Breast epithelium (tissue), 4 donors: ENCODE measurements at regions not wholly inside any gene's neighbourhood (a gene's known extent, or its start where the extent isn't known, plus 50 kb on each side); places are given as distances from the start of the nearest gene placed in this dataset.

ENCODE experiments used
- DNase-seq, 2 donors: peaks; one replicate each; pipeline ENCODE4 v3.0.0-alpha.2; 2019; ENCODE audit warnings: low spot score in 2 of 2
- H3K27ac ChIP-seq, 2 donors: fragments of 200-600 bp; sonication (generic) in 1 of 2; one replicate each; pipeline ENCODE4 v1.5.1; 2016 to 2019; ENCODE audit warnings: mild to moderate bottlenecking in 1 of 2
- H3K27me3 ChIP-seq, 2 donors: fragments of 200-600 bp; sonication (generic) in 1 of 2; one replicate each; pipeline versions ENCODE4 v1.5.1 to v1.6.0; 2017 to 2019; ENCODE audit warnings: control low read depth in 1 of 2, mild to moderate bottlenecking in 1 of 2
- H3K36me3 ChIP-seq: fragments of 200-600 bp; one replicate; pipeline ENCODE4 v1.5.1; 2019
- H3K4me1 ChIP-seq, 2 donors: fragments of 200-600 bp; sonication (generic); one replicate each; pipeline ENCODE4 v1.5.1; 2016 to 2019; ENCODE audit warnings: control low read depth in 1 of 2
- H3K4me3 ChIP-seq, 3 donors: fragments of 200-600 bp; sonication (generic); 1 replicate in 2 of 3; 2 replicates in 1 of 3; pipeline ENCODE4 v1.5.1; 2016 to 2019; ENCODE audit warnings: mild to moderate bottlenecking in 3 of 3, moderate library complexity in 2 of 3
- H3K9me3 ChIP-seq, 2 donors: fragments of 200-600 bp; sonication (generic) in 1 of 2; one replicate each; pipeline ENCODE4 v1.5.1; 2016 to 2019; ENCODE audit warnings: control low read depth in 1 of 2
- CTCF ChIP-seq, 3 donors: fragments of 450-650 bp; IDR thresholded peaks; one replicate each; pipeline ENCODE4 v1.5.1; 2016 to 2017; ENCODE audit warnings: antibody characterized with exemption in 3 of 3, mild to moderate bottlenecking in 3 of 3, moderate library complexity in 3 of 3
- POLR2A ChIP-seq: fragments of 450-650 bp; IDR thresholded peaks from one replicate; pipeline ENCODE4 v1.6.1; 2016; ENCODE audit warnings: antibody characterized with exemption, mild to moderate bottlenecking, moderate library complexity
- POLR2AphosphoS5 ChIP-seq, 3 donors: sonication (generic); formaldehyde crosslinking; IDR thresholded peaks; one replicate each; pipeline ENCODE4 v1.6.1; 2017; ENCODE audit warnings: antibody characterized with exemption in 3 of 3
- intact Hi-C: fragments of 100-400 bp; cut with DNase I; formaldehyde crosslinking; loops from one replicate; pipeline ENCODE4 v1.15.1; 2023; ENCODE audit warnings: low total_unique reads

GRCh38 chr21:32209580-32209979, 69.3 kb downstream of the MIS18A start:
- intact Hi-C loops = no loop called here

GRCh38 chr21:32207406-32207716, 71.5 kb downstream of the MIS18A start:
- DNase-seq = no peak
- TF ChIP-seq POLR2AphosphoS5 (IDR thresholded peaks at IDR 0.05) (no peak), POLR2A (no peak), CTCF (IDR thresholded peaks at IDR 0.05) (no peak)
- H3K27me3 ChIP-seq = no peaks in the 10 kb centered on the region

More at GRCh38 chr21:32209580-32209979, 69.3 kb downstream of the MIS18A start:
- H3K9me3 ChIP-seq = no peaks in the 10 kb centered on the region
- H3K27me3 ChIP-seq = no peaks in the 10 kb centered on the region
- H3K27ac ChIP-seq = no peak overlapping the region
- DNase-seq = no peak
- H3K36me3 ChIP-seq = no peaks in the 10 kb centered on the region
- no peak overlapping the region for H3K4me3 ChIP-seq
- H3K4me1 ChIP-seq = no peaks in the 10 kb centered on the region
- no peak for TF ChIP-seq CTCF (IDR thresholded peaks at IDR 0.05)
- no peak for TF ChIP-seq POLR2A
- TF ChIP-seq POLR2AphosphoS5 (IDR thresholded peaks at IDR 0.05) = no peak

GRCh38 chr21:32206631-32207405, 72.0 kb downstream of the MIS18A start:
- no peak for DNase-seq
- no peaks in the 10 kb centered on the region for H3K36me3 ChIP-seq
- H3K27ac ChIP-seq = no peak overlapping the region
- intact Hi-C loops = no loop called here
- H3K4me1 ChIP-seq = no peaks in the 10 kb centered on the region
- H3K27me3 ChIP-seq = no peaks in the 10 kb centered on the region
- TF ChIP-seq POLR2AphosphoS5 (IDR thresholded peaks at IDR 0.05) (no peak), CTCF (IDR thresholded peaks at IDR 0.05) (no peak), POLR2A (no peak)
- no peak overlapping the region for H3K4me3 ChIP-seq
- H3K9me3 ChIP-seq = no peaks in the 10 kb centered on the region

More at GRCh38 chr21:32207406-32207716, 71.5 kb downstream of the MIS18A start:
- H3K36me3 ChIP-seq = no peaks in the 10 kb centered on the region
- H3K4me1 ChIP-seq = no peaks in the 10 kb centered on the region
- H3K9me3 ChIP-seq = no peaks in the 10 kb centered on the region
- no peak overlapping the region for H3K27ac ChIP-seq
- intact Hi-C loops = no loop called here
- no peak overlapping the region for H3K4me3 ChIP-seq

- DNase-seq = no peak
- Histone ChIP-seq H3K9me3 (no peaks in the 10 kb centered on the region), H3K36me3 (no peaks in the 10 kb centered on the region), H3K4me3 (no peak overlapping the region), H3K27ac (no peak overlapping the region), H3K27me3 (no peaks in the 10 kb centered on the region), H3K4me1 (no peaks in the 10 kb centered on the region)
- TF ChIP-seq POLR2A (no peak), CTCF (IDR thresholded peaks at IDR 0.05) (no peak), POLR2AphosphoS5 (IDR thresholded peaks at IDR 0.05) (no peak)
- intact Hi-C loops = no loop called here
These were observed 74.9 kb downstream of the MIS18A start for GRCh38 chr21:32203877-32204480.

- Histone ChIP-seq H3K27ac (no peak overlapping the region), H3K9me3 (no peaks in the 10 kb centered on the region), H3K36me3 (no peaks in the 10 kb centered on the region), H3K27me3 (no peaks in the 10 kb centered on the region), H3K4me3 (no peak overlapping the region), H3K4me1 (no peaks in the 10 kb centered on the region)
- intact Hi-C loops = no loop called here
- no peak for DNase-seq
- TF ChIP-seq CTCF (IDR thresholded peaks at IDR 0.05) = no peak
- no peak for TF ChIP-seq POLR2A
These were observed 78.8 kb downstream of the MIS18A start for GRCh38 chr21:32200029-32200428.
